BJ (cell line): ENCODE measurements at regions not wholly inside any gene's neighbourhood (a gene's known extent, or its start where the extent isn't known, plus 50 kb on each side); places are given as distances from the start of the nearest gene placed in this dataset.

Experiments used
- CTCF ChIA-PET: fragments of 350-600 bp; formaldehyde crosslinking; extraction: SDS; loops from one replicate; lab custom pipeline; 2021; ENCODE audit warnings: antibody characterized with exemption, inconsistent platforms; lab: Yijun Ruan, JAX
- POLR2A ChIA-PET: fragments of 300-600 bp; sonication (Branson Sonifier 250); formaldehyde crosslinking; extraction: SDS; loops from one replicate; lab custom pipeline; 2021; ENCODE audit warnings: antibody characterized with exemption; lab: Charles Lee
- DNase-seq: peaks from one replicate; pipeline ENCODE4 v3.0.0-alpha.2; 2011; ENCODE audit warnings: low read depth
- H3K27me3 ChIP-seq: 2 replicates; pipeline ENCODE4 v1.6.0; 2011; ENCODE audit warnings: low read length; ENCODE audit not compliant: control insufficient read depth, insufficient read depth
- H3K36me3 ChIP-seq: 2 replicates; pipeline ENCODE4 v1.5.1; 2011; ENCODE audit warnings: low read length; ENCODE audit not compliant: control insufficient read depth, insufficient read depth
- H3K4me3 ChIP-seq: 2 replicates; pipeline ENCODE4 v1.5.1; 2011; ENCODE audit warnings: low read depth, mild to moderate bottlenecking, control low read depth, low read length
- TF ChIP-seq, protein P1 (sequence below): IDR thresholded peaks from 2 replicates; pipeline ENCODE4 v1.5.1; 2011; ENCODE audit warnings: low read depth, mild to moderate bottlenecking, control low read depth, inconsistent platforms, low read length, moderate library complexity; ENCODE audit not compliant: insufficient read depth

DNA sequence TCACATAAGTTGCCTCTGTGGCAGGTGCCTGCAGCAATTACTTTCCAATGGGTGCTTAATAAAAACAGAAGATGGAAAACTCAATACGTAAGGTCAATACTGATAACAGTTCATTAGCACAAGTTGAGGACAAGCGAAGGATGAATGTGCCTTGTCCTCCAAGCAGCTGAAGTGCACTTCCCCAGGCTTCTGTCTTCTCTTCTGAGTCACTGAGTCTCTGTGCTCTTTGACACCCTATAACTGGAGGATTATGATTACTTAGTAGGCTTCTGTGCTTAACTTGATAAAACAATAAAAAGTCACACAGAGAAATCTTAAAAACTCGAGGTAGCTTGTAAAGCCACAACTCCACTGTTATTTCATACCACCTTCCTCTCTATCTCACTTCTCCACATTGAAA, 216.6 kb upstream of the ADCY2 start:
- POLR2A ChIA-PET, result no interaction called here
- DNase-seq, result no peak
- CTCF ChIA-PET, result no interaction called here
- Histone ChIP-seq H3K27me3 (no peaks in the 10 kb centered on the region), H3K4me3 (no peak overlapping the region), H3K36me3 (no peaks in the 10 kb centered on the region)
- TF ChIP-seq, protein P1, sequence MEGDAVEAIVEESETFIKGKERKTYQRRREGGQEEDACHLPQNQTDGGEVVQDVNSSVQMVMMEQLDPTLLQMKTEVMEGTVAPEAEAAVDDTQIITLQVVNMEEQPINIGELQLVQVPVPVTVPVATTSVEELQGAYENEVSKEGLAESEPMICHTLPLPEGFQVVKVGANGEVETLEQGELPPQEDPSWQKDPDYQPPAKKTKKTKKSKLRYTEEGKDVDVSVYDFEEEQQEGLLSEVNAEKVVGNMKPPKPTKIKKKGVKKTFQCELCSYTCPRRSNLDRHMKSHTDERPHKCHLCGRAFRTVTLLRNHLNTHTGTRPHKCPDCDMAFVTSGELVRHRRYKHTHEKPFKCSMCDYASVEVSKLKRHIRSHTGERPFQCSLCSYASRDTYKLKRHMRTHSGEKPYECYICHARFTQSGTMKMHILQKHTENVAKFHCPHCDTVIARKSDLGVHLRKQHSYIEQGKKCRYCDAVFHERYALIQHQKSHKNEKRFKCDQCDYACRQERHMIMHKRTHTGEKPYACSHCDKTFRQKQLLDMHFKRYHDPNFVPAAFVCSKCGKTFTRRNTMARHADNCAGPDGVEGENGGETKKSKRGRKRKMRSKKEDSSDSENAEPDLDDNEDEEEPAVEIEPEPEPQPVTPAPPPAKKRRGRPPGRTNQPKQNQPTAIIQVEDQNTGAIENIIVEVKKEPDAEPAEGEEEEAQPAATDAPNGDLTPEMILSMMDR, result no peak

DNA sequence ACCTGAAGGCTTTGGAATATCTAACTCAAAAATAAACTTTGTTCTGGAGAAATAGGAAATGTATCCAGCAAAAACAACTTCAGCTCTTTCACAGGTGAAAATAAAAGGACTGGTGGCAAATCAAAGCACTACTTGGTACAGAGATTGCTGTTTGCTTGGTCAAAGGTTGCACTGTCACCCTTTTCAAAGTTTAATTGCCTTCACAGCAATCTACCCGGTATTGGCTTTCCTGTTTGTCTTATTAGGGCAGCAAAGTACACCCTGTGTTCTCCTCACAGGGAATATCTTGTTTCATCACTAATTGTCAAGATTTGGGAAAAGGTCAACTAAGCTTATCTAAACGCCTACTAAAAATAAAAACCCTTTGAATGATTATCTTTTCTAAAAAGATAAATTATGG, 214.1 kb upstream of the ADCY2 start:
- Histone ChIP-seq H3K27me3 (no peaks in the 10 kb centered on the region), H3K4me3 (no peak overlapping the region), H3K36me3 (no peaks in the 10 kb centered on the region)
- no peak for DNase-seq
- ChIA-PET POLR2A (no interaction called here), CTCF (no interaction called here)
- TF ChIP-seq, protein P1, result no peak

- DNase-seq, result no peak
- ChIA-PET CTCF (no interaction called here), POLR2A (no interaction called here)
- no peak overlapping the region for H3K4me3 ChIP-seq
- H3K36me3 ChIP-seq, result no peaks in the 10 kb centered on the region
- H3K27me3 ChIP-seq, result no peaks in the 10 kb centered on the region
- TF ChIP-seq, protein P1, result no peak
Observed at GRCh38 chr5:7185742-7186141, 210.2 kb upstream of the ADCY2 start.

- no peak for DNase-seq
- H3K36me3 ChIP-seq, result no peaks in the 10 kb centered on the region
- no peaks in the 10 kb centered on the region for H3K27me3 ChIP-seq
- ChIA-PET POLR2A (no interaction called here), CTCF (no interaction called here)
- H3K4me3 ChIP-seq, result no peak overlapping the region
- TF ChIP-seq, protein P1, result no peak
Observed at GRCh38 chr5:7186818-7187217, 209.1 kb upstream of the ADCY2 start.

DNA sequence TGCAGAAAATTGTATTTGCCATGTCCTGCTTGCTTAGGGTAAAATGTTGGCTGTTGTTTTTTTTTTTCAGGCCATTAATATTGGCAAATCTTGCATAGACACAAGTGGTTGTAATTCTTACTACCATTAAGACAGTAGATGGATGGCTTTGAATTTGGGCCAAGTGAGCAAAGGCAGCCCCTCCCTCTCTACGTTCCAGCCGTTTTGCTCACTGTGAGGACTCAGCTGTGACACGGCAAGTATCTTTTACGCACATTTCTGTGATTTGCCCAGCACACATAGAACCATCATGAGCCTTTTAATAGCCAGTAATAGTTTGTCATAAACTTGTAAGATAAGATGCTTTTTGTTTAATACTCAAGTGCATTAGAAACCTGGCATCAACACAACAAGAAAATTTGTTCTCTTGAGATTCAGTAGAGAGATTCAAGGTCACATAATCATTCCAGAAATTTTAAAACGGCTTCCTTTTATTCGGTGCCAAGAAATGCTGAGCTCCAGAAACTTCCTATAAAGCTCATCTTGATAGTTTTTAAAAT, 205.2 kb upstream of the ADCY2 start:
- TF ChIP-seq, protein P1, result no peak
- Histone ChIP-seq H3K4me3 (no peak overlapping the region), H3K36me3 (no peaks in the 10 kb centered on the region), H3K27me3 (no peaks in the 10 kb centered on the region)
- DNase-seq, result no peak
- ChIA-PET POLR2A (no interaction called here), CTCF (interaction anchor here (0.7 kb wide), 1 partner anchor 1542 kb away, joined by 3 read pairs; no protein-coding TSS in a partner anchor)
